ENCODE measurements at regions not wholly inside any gene's neighbourhood (a gene's known extent, or its start where the extent isn't known, plus 50 kb on each side); places are given as distances from the start of the nearest gene placed in this dataset.

DNA sequence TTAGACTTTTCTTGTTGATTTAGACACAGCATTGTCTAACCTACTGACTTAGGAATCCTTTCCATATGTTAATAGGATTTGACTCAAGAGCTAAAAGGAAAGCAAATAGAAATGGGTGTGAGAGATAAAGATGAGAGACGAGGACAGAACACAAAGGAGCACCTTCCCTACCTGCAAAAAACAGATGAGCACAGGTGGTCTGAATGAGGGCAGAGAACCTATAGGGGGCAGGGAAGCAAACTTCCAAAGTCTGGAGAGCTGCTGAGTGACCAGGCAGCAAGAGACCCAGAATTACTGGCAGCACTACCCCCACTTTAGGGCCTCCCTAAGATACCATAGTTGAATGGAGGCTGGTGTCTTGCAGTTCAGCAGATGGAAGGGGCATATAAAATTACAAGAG is 98.1 kb upstream of the CTNNB1 start:
- TF ChIP-seq, protein P1, sequence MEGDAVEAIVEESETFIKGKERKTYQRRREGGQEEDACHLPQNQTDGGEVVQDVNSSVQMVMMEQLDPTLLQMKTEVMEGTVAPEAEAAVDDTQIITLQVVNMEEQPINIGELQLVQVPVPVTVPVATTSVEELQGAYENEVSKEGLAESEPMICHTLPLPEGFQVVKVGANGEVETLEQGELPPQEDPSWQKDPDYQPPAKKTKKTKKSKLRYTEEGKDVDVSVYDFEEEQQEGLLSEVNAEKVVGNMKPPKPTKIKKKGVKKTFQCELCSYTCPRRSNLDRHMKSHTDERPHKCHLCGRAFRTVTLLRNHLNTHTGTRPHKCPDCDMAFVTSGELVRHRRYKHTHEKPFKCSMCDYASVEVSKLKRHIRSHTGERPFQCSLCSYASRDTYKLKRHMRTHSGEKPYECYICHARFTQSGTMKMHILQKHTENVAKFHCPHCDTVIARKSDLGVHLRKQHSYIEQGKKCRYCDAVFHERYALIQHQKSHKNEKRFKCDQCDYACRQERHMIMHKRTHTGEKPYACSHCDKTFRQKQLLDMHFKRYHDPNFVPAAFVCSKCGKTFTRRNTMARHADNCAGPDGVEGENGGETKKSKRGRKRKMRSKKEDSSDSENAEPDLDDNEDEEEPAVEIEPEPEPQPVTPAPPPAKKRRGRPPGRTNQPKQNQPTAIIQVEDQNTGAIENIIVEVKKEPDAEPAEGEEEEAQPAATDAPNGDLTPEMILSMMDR (IDR thresholded peaks at IDR 0.05), result no peak
- TF ChIP-seq POLR2A (IDR thresholded peaks at IDR 0.05), result no peak

Data from esophagus squamous epithelium (tissue), 4 donors.